Activated T-cell treated with anti-CD3 and anti-CD28 coated beads, Interleukin-2, amount 50 U/mL, for 4 hours (primary cell): ENCODE measurements at regions not wholly inside any gene's neighbourhood (a gene's known extent, or its start where the extent isn't known, plus 50 kb on each side); places are given as distances from the start of the nearest gene placed in this dataset.

Experiments
- ATAC-seq, 2 donors: fragments of 200-7000 bp; cut with Tn5 transposase; one replicate each; pipeline ENCODE4 v1.10.0; 2021
- DNase-seq: peaks from one replicate; pipeline ENCODE4 v3.0.0-alpha.2; 2020
- H3K27me3 Mint-ChIP-seq: one replicate; pipeline ENCODE4 v1.8.0; 2021; ENCODE audit warnings: low read depth, mixed read lengths
- H3K36me3 Mint-ChIP-seq: one replicate; pipeline ENCODE4 v1.8.0; 2022; ENCODE audit warnings: mixed read lengths; ENCODE audit not compliant: insufficient read depth
- H3K4me1 Mint-ChIP-seq: one replicate; pipeline ENCODE4 v1.8.0; 2021; ENCODE audit warnings: low read depth, mixed read lengths
- H3K4me3 Mint-ChIP-seq: one replicate; pipeline ENCODE4 v1.8.0; 2021; ENCODE audit warnings: mild to moderate bottlenecking, moderate library complexity, mixed read lengths
- H3K9me3 Mint-ChIP-seq: one replicate; pipeline ENCODE4 v1.8.0; 2021; ENCODE audit warnings: mixed read lengths

- no peaks in the 10 kb centered on the region for H3K9me3 Mint-ChIP-seq
- ATAC-seq: no peak
- no peak overlapping the region for H3K4me3 Mint-ChIP-seq
- no peaks in the 10 kb centered on the region for H3K27me3 Mint-ChIP-seq
- no peak for DNase-seq
- no peaks in the 10 kb centered on the region for H3K4me1 Mint-ChIP-seq
- no peaks in the 10 kb centered on the region for H3K36me3 Mint-ChIP-seq
Observed at GRCh38 chr7:47663851-47664250, 81.9 kb upstream of the TNS3 start.

- Mint-ChIP-seq H3K36me3 (no peaks in the 10 kb centered on the region), H3K9me3 (no peaks in the 10 kb centered on the region), H3K4me1 (no peaks in the 10 kb centered on the region), H3K4me3 (no peak overlapping the region), H3K27me3 (no peaks in the 10 kb centered on the region)
- no peak for ATAC-seq
- no peak for DNase-seq
Observed at GRCh38 chr7:47663213-47663612, 81.3 kb upstream of the TNS3 start.

- H3K4me1 Mint-ChIP-seq: no peaks in the 10 kb centered on the region
- no peak for ATAC-seq
- no peaks in the 10 kb centered on the region for H3K9me3 Mint-ChIP-seq
Observed at GRCh38 chr7:47661051-47661714, 79.3 kb upstream of the TNS3 start.

GRCh38 chr7:47659664-47660462 is 78.0 kb upstream of the TNS3 start:
- H3K27me3 Mint-ChIP-seq: no peaks in the 10 kb centered on the region
- peak in 1 of 2 donors; percentile 41 for ATAC-seq
- H3K4me1 Mint-ChIP-seq: no peaks in the 10 kb centered on the region
- no peaks in the 10 kb centered on the region for H3K9me3 Mint-ChIP-seq
- H3K36me3 Mint-ChIP-seq: no peaks in the 10 kb centered on the region
- no peak for DNase-seq
- no peak overlapping the region for H3K4me3 Mint-ChIP-seq

More at GRCh38 chr7:47661051-47661714, 79.3 kb upstream of the TNS3 start:
- H3K4me3 Mint-ChIP-seq: no peak overlapping the region
- H3K27me3 Mint-ChIP-seq: no peaks in the 10 kb centered on the region
- DNase-seq: no peak
- H3K36me3 Mint-ChIP-seq: no peaks in the 10 kb centered on the region

- ATAC-seq: no peak
- Mint-ChIP-seq H3K4me1 (no peaks in the 10 kb centered on the region), H3K9me3 (no peaks in the 10 kb centered on the region), H3K4me3 (no peak overlapping the region), H3K27me3 (no peaks in the 10 kb centered on the region), H3K36me3 (no peaks in the 10 kb centered on the region)
- no peak for DNase-seq
Observed at GRCh38 chr7:47658886-47659635, 77.2 kb upstream of the TNS3 start.

GRCh38 chr7:47657126-47657525 is 75.2 kb upstream of the TNS3 start:
- DNase-seq: no peak
- no peak overlapping the region for H3K4me3 Mint-ChIP-seq
- no peak for ATAC-seq
- no peaks in the 10 kb centered on the region for H3K27me3 Mint-ChIP-seq
- H3K9me3 Mint-ChIP-seq: no peaks in the 10 kb centered on the region
- H3K4me1 Mint-ChIP-seq: no peaks in the 10 kb centered on the region
- H3K36me3 Mint-ChIP-seq: no peaks in the 10 kb centered on the region

GRCh38 chr7:47654672-47655298 is 72.9 kb upstream of the TNS3 start:
- no peak for ATAC-seq

GRCh38 chr7:47653550-47654411 is 71.9 kb upstream of the TNS3 start:
- H3K36me3 Mint-ChIP-seq: no peaks in the 10 kb centered on the region
- H3K4me3 Mint-ChIP-seq: no peak overlapping the region
- H3K9me3 Mint-ChIP-seq: no peaks in the 10 kb centered on the region
- no peak for DNase-seq
- no peaks in the 10 kb centered on the region for H3K27me3 Mint-ChIP-seq
- H3K4me1 Mint-ChIP-seq: no peaks in the 10 kb centered on the region
- no peak for ATAC-seq

More at GRCh38 chr7:47654672-47655298, 72.9 kb upstream of the TNS3 start:
- no peaks in the 10 kb centered on the region for H3K4me1 Mint-ChIP-seq
- H3K9me3 Mint-ChIP-seq: no peaks in the 10 kb centered on the region
- DNase-seq: no peak
- no peaks in the 10 kb centered on the region for H3K27me3 Mint-ChIP-seq
- H3K4me3 Mint-ChIP-seq: no peak overlapping the region
- H3K36me3 Mint-ChIP-seq: no peaks in the 10 kb centered on the region

GRCh38 chr7:47652591-47652990 is 70.7 kb upstream of the TNS3 start:
- H3K36me3 Mint-ChIP-seq: no peaks in the 10 kb centered on the region
- H3K9me3 Mint-ChIP-seq: no peaks in the 10 kb centered on the region
- H3K4me3 Mint-ChIP-seq: no peak overlapping the region
- ATAC-seq (no peak), DNase-seq (no peak)
- H3K4me1 Mint-ChIP-seq: peaks cover 6% of the 10 kb centered on the region
- no peaks in the 10 kb centered on the region for H3K27me3 Mint-ChIP-seq

- Mint-ChIP-seq H3K4me3 (no peak overlapping the region), H3K27me3 (no peaks in the 10 kb centered on the region), H3K9me3 (no peaks in the 10 kb centered on the region), H3K36me3 (no peaks in the 10 kb centered on the region), H3K4me1 (peaks cover 14% of the 10 kb centered on the region)
- DNase-seq: no peak
- no peak for ATAC-seq
Observed at GRCh38 chr7:47651355-47652317, 69.7 kb upstream of the TNS3 start.

GRCh38 chr7:47649919-47650318 is 68.0 kb upstream of the TNS3 start:
- ATAC-seq (no peak), DNase-seq (no peak)
- Mint-ChIP-seq H3K27me3 (no peaks in the 10 kb centered on the region), H3K36me3 (no peaks in the 10 kb centered on the region), H3K4me3 (no peak overlapping the region), H3K9me3 (peaks cover 3% of the 10 kb centered on the region), H3K4me1 (peaks cover 14% of the 10 kb centered on the region)

GRCh38 chr7:47648275-47648925 is 66.5 kb upstream of the TNS3 start:
- DNase-seq (no peak), ATAC-seq (no peak)
- Mint-ChIP-seq H3K4me1 (peaks cover 14% of the 10 kb centered on the region), H3K27me3 (no peaks in the 10 kb centered on the region), H3K9me3 (peaks cover 15% of the 10 kb centered on the region), H3K36me3 (no peaks in the 10 kb centered on the region), H3K4me3 (no peak overlapping the region)
